ENCODE measurements at regions not wholly inside any gene's neighbourhood (a gene's known extent, or its start where the extent isn't known, plus 50 kb on each side); places are given as distances from the start of the nearest gene placed in this dataset.

GRCh38 chr20:50355590-50356524 is 154.3 kb upstream of the PTPN1 start:
- Histone ChIP-seq H3K4me3 (replicated peaks in 1 of 3; ENCODE audit: insufficient read depth in 1 of 3, low read depth in 1 of 3, low read length in 3 of 3) (no peak overlapping the region), H3K9ac (replicated peaks; ENCODE audit: extremely low read depth, insufficient read depth, low read length) (no peak overlapping the region), H3K4me1 (ENCODE audit: control insufficient read depth, extremely low read depth, insufficient read depth, low read length) (no peaks in the 10 kb centered on the region), H3K9me3 (replicated peaks; ENCODE audit: control insufficient read depth, insufficient read depth, low read length) (no peaks in the 10 kb centered on the region), H3K27ac (ENCODE audit: insufficient read depth, low read depth, low read length) (no peak overlapping the region), H3K79me2 (ENCODE audit: control insufficient read depth, insufficient read depth, low read length) (no peaks in the 10 kb centered on the region), H4K20me1 (replicated peaks; ENCODE audit: control insufficient read depth, extremely low read depth, insufficient read depth, low read length) (no peaks in the 10 kb centered on the region), H3K27me3 (ENCODE audit: control insufficient read depth in 2 of 2, insufficient read depth in 2 of 2, low read length in 2 of 2) (peaks cover 4% of the 10 kb centered on the region in 2 experiments), H3K9me1 (replicated peaks; ENCODE audit: control insufficient read depth, extremely low read depth, insufficient read depth, low read length) (no peaks in the 10 kb centered on the region), H3K4me2 (ENCODE audit: insufficient read depth, low read length) (no peak overlapping the region), H2AFZ (ENCODE audit: low read depth, low read length) (no peak overlapping the region), H3K36me3 (ENCODE audit: control insufficient read depth in 2 of 2, extremely low read depth in 1 of 2, insufficient read depth in 2 of 2, low read length in 2 of 2) (no peaks in the 10 kb centered on the region)
- FAIRE-seq (no peak), DNase-seq (ENCODE audit: low read depth, low spot score) (no peak)
- ChIA-PET CTCF (interaction anchor here (1.1 kb wide), 2 partner anchors 9 to 19 kb away, joined by 3 to 6 read pairs; no protein-coding TSS in a partner anchor), POLR2A (no interaction called here)
- BruUV-seq (replicated peaks), result no TSS peak
- TF ChIP-seq CTCF (IDR thresholded peaks at IDR 0.05; ENCODE audit: extremely low read depth in 1 of 2, insufficient read depth in 1 of 2, low read depth in 1 of 2, low read length in 2 of 2) (no peak), POLR2A (IDR thresholded peaks at IDR 0.05; ENCODE audit: low read depth, low read length) (no peak), MYC (IDR thresholded peaks at IDR 0.05; ENCODE audit: low read depth, low read length) (no peak), JUN (IDR thresholded peaks at IDR 0.05; ENCODE audit: borderline replicate concordance, insufficient read depth, insufficient read length, low read depth) (no peak), POLR2AphosphoS5 (IDR thresholded peaks at IDR 0.05; ENCODE audit: insufficient read depth, low read depth, low read length) (no peak), MAX (IDR thresholded peaks at IDR 0.05; ENCODE audit: insufficient read depth, insufficient read length) (no peak), FOS (IDR thresholded peaks at IDR 0.05; ENCODE audit: borderline replicate concordance, insufficient read depth, low read length) (no peak), EZH2 (IDR thresholded peaks at IDR 0.05; ENCODE audit: borderline replicate concordance, low read depth, low read length, severe bottlenecking) (no peak), GATA2 (IDR thresholded peaks at IDR 0.05; ENCODE audit: insufficient read depth, insufficient read length, low read depth, low read length) (no peak)
- intact Hi-C loops (cut with micrococcal nuclease), result no loop called here
- dilution Hi-C loops (cut with MboI; ENCODE audit: extremely low pct_ligation_motif_present, low sequenced_read_pairs), result no loop called here

Measured in endothelial cell of umbilical vein (primary cell).